HG02588 (cell line): ENCODE measurements at regions not wholly inside any gene's neighbourhood (a gene's known extent, or its start where the extent isn't known, plus 50 kb on each side); places are given as distances from the start of the nearest gene placed in this dataset.

Source experiments
- ATAC-seq: cut with Tn5 transposase; IDR thresholded peaks from one replicate; pipeline ENCODE4 v1.9.1; 2021; ENCODE audit warnings: mild to moderate bottlenecking, moderate library complexity; ENCODE audit not compliant: unreplicated experiment

- ATAC-seq = no peak
Observed at GRCh38 chr12:115072712-115073111, 388.7 kb upstream of the TBX3 start.

- ATAC-seq = no peak
Observed at GRCh38 chr12:115070313-115070712, 386.3 kb upstream of the TBX3 start.

GRCh38 chr12:115064296-115064695 is 380.3 kb upstream of the TBX3 start:
- ATAC-seq = no peak

GRCh38 chr12:115062741-115063140 is 378.8 kb upstream of the TBX3 start:
- ATAC-seq = no peak

- no peak for ATAC-seq
Observed at GRCh38 chr12:115060477-115061168, 376.6 kb upstream of the TBX3 start.

- ATAC-seq = no peak
Observed at GRCh38 chr12:115057445-115057844, 373.5 kb upstream of the TBX3 start.

- ATAC-seq = no peak
Observed at GRCh38 chr12:115051378-115051777, 367.4 kb upstream of the TBX3 start.

- ATAC-seq = no peak
Observed at GRCh38 chr12:115049614-115050013, 365.6 kb upstream of the TBX3 start.

- ATAC-seq = no peak
Observed at GRCh38 chr12:115046805-115047204, 362.8 kb upstream of the TBX3 start.

- no peak for ATAC-seq
Observed at GRCh38 chr12:115044073-115044472, 360.1 kb upstream of the TBX3 start.

GRCh38 chr12:115043079-115043478 is 359.1 kb upstream of the TBX3 start:
- no peak for ATAC-seq

GRCh38 chr12:115042341-115042740 is 358.4 kb upstream of the TBX3 start:
- ATAC-seq = no peak

- no peak for ATAC-seq
Observed at GRCh38 chr12:115037830-115038229, 353.9 kb upstream of the TBX3 start.

GRCh38 chr12:115035535-115036107 is 351.6 kb upstream of the TBX3 start:
- ATAC-seq = no peak

- no peak for ATAC-seq
Observed at GRCh38 chr12:115032521-115032920, 348.5 kb upstream of the TBX3 start.

- ATAC-seq = no peak
Observed at GRCh38 chr12:115030017-115030416, 346.0 kb upstream of the TBX3 start.

- ATAC-seq = no peak
Observed at GRCh38 chr12:115024531-115024930, 340.6 kb upstream of the TBX3 start.

- ATAC-seq = no peak
Observed at GRCh38 chr12:115023279-115024265, 339.6 kb upstream of the TBX3 start.

- no peak for ATAC-seq
Observed at GRCh38 chr12:115020091-115020490, 336.1 kb upstream of the TBX3 start.

GRCh38 chr12:115017346-115017745 is 333.4 kb upstream of the TBX3 start:
- ATAC-seq = no peak

- no peak for ATAC-seq
Observed at GRCh38 chr12:115013236-115013981, 329.4 kb upstream of the TBX3 start.
